GM21825 (cell line): ENCODE measurements at regions not wholly inside any gene's neighbourhood (a gene's known extent, or its start where the extent isn't known, plus 50 kb on each side); places are given as distances from the start of the nearest gene placed in this dataset.

Source experiments
- ATAC-seq: cut with Tn5 transposase; IDR thresholded peaks from one replicate; pipeline ENCODE4 v1.9.1; 2021; ENCODE audit warnings: mild to moderate bottlenecking, moderate library complexity; ENCODE audit not compliant: unreplicated experiment

GRCh38 chr7:118013252-118014010 lies 140.2 kb upstream of the CTTNBP2 start:
- no peak for ATAC-seq

GRCh38 chr7:118022546-118022945 lies 149.3 kb upstream of the CTTNBP2 start:
- ATAC-seq, result no peak

GRCh38 chr7:118026791-118027190 lies 153.6 kb upstream of the CTTNBP2 start:
- ATAC-seq, result no peak

GRCh38 chr7:118028226-118028625 lies 155.0 kb upstream of the CTTNBP2 start:
- no peak for ATAC-seq

GRCh38 chr7:118029826-118030422 lies 154.0 kb upstream of the LSM8 start:
- no peak for ATAC-seq

- no peak for ATAC-seq
Measured at GRCh38 chr7:118033273-118033672, 150.7 kb upstream of the LSM8 start.

GRCh38 chr7:118039963-118040489 lies 143.9 kb upstream of the LSM8 start:
- ATAC-seq, result peak; percentile 11

GRCh38 chr7:118040562-118040961 lies 143.4 kb upstream of the LSM8 start:
- ATAC-seq, result peak; percentile 82

- no peak for ATAC-seq
Measured at GRCh38 chr7:118041251-118041878, 142.6 kb upstream of the LSM8 start.

GRCh38 chr7:118045629-118046028 lies 138.3 kb upstream of the LSM8 start:
- ATAC-seq, result no peak

- no peak for ATAC-seq
Measured at GRCh38 chr7:118046086-118046485, 137.9 kb upstream of the LSM8 start.

- no peak for ATAC-seq
Measured at GRCh38 chr7:118046801-118047200, 137.2 kb upstream of the LSM8 start.

GRCh38 chr7:118052336-118052735 lies 131.6 kb upstream of the LSM8 start:
- no peak for ATAC-seq

GRCh38 chr7:118053353-118053752 lies 130.6 kb upstream of the LSM8 start:
- ATAC-seq, result no peak

GRCh38 chr7:118054529-118054928 lies 129.4 kb upstream of the LSM8 start:
- ATAC-seq, result no peak

- ATAC-seq, result no peak
Measured at GRCh38 chr7:118055647-118056046, 128.3 kb upstream of the LSM8 start.

GRCh38 chr7:118057404-118057803 lies 126.6 kb upstream of the LSM8 start:
- no peak for ATAC-seq

- no peak for ATAC-seq
Measured at GRCh38 chr7:118059209-118059608, 124.8 kb upstream of the LSM8 start.

GRCh38 chr7:118060692-118061091 lies 123.3 kb upstream of the LSM8 start:
- ATAC-seq, result no peak

GRCh38 chr7:118061386-118061785 lies 122.6 kb upstream of the LSM8 start:
- no peak for ATAC-seq

GRCh38 chr7:118072893-118073674 lies 110.9 kb upstream of the LSM8 start:
- ATAC-seq, result no peak
